PFSK-1 (cell line): ENCODE measurements at regions not wholly inside any gene's neighbourhood (a gene's known extent, or its start where the extent isn't known, plus 50 kb on each side); places are given as distances from the start of the nearest gene placed in this dataset.

ENCODE experiments used
- POLR2AphosphoS5 ChIP-seq: IDR thresholded peaks from 2 replicates; pipeline ENCODE4 v1.6.1; 2012; ENCODE audit warnings: low read depth, mild to moderate bottlenecking, control low read depth, low read length, moderate library complexity
- SIN3A ChIP-seq: IDR thresholded peaks from 2 replicates; pipeline ENCODE4 v1.6.1; 2012; ENCODE audit warnings: mild to moderate bottlenecking, low read length, moderate library complexity, borderline replicate concordance; ENCODE audit not compliant: insufficient read depth

DNA sequence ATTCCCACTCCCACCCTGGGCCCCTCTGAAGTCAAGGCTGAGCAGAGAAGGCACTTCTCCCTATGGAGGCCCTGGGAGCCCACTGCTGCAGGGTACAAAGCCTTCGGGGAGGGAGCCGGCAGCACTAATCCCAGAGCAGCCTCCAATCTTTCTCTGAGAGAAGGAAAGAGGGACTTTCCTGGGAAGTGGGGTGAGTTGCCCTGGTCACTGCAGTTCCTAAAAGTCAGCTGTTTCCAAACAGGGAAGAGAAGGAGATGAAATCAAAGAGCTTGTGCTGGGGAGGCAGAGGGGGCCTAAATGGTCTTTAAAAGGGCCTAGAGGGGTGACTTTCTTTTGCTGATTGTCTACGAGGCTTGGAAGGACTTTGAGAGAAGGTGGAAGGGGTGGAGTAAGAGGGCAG is 264.7 kb downstream of the TNS1 start:
- TF ChIP-seq SIN3A: no peak
- no peak for TF ChIP-seq POLR2AphosphoS5
